Colonic mucosa (tissue), 4 donors: ENCODE measurements at regions not wholly inside any gene's neighbourhood (a gene's known extent, or its start where the extent isn't known, plus 50 kb on each side); places are given as distances from the start of the nearest gene placed in this dataset.

ENCODE experiments used
- DNase-seq: peaks from one replicate; pipeline ENCODE4 v3.0.0-alpha.2; 2020
- H3K27ac ChIP-seq: fragments of 200-600 bp; one replicate; pipeline ENCODE4 v1.8.0; 2021
- H3K27me3 ChIP-seq: fragments of 200-600 bp; one replicate; pipeline ENCODE4 v1.8.0; 2021
- H3K36me3 ChIP-seq: fragments of 200-600 bp; one replicate; pipeline ENCODE4 v1.8.0; 2021
- H3K4me1 ChIP-seq: fragments of 200-600 bp; one replicate; pipeline ENCODE4 v1.8.0; 2021; ENCODE audit warnings: mild to moderate bottlenecking
- H3K4me3 ChIP-seq: fragments of 200-600 bp; one replicate; pipeline ENCODE4 v1.8.0; 2021
- H3K9ac ChIP-seq, 2 donors: one replicate each; pipeline ENCODE4 v1.7.0; 2013; ENCODE audit warnings: control low read depth in 2 of 2, low read depth in 2 of 2, low read length in 2 of 2
- H3K9me3 ChIP-seq: fragments of 200-600 bp; one replicate; pipeline ENCODE4 v1.8.0; 2021
- intact Hi-C: fragments of 100-400 bp; cut with DNase I; formaldehyde crosslinking; loops from one replicate; pipeline ENCODE4 v1.14.1; 2022
- TF ChIP-seq, protein P1 (sequence below): fragments of 200-600 bp; IDR thresholded peaks from one replicate; pipeline ENCODE4 v1.8.0; 2022; ENCODE audit warnings: antibody characterized with exemption, mild to moderate bottlenecking
- donor health status: healthy.
- donor health status: DM: no; HTN: no; CAD: no.
- donor health status: DM: no; HTN: no; CAD: no.

DNA sequence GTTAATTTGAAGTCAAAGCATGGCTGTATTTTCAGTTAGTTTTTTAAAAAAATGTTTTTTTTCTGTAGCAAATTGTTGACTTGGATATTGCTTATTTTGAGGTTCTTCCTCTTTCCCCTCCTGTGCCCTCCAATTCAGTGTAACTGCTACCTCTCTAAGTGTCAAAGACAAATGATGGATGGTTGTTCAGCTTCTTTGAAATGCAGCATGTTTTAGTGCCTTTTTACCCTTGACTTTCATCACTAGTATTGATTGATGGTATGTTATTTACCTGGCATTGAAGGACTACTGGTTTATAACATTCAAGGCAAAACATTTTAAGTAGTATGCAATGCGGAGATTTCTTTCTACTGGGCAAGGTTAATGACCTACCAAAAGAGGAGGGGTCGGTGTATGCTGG is 281.0 kb upstream of the FAT1 start:
- H3K36me3 ChIP-seq, result no peaks in the 10 kb centered on the region
- H3K9ac ChIP-seq, result no peak overlapping the region
- intact Hi-C loops, result no loop called here
- no peak for DNase-seq
- no peaks in the 10 kb centered on the region for H3K27me3 ChIP-seq
- H3K4me3 ChIP-seq, result no peak overlapping the region
- H3K9me3 ChIP-seq, result no peaks in the 10 kb centered on the region
- H3K4me1 ChIP-seq, result no peaks in the 10 kb centered on the region
- H3K27ac ChIP-seq, result no peak overlapping the region
- TF ChIP-seq, protein P1, sequence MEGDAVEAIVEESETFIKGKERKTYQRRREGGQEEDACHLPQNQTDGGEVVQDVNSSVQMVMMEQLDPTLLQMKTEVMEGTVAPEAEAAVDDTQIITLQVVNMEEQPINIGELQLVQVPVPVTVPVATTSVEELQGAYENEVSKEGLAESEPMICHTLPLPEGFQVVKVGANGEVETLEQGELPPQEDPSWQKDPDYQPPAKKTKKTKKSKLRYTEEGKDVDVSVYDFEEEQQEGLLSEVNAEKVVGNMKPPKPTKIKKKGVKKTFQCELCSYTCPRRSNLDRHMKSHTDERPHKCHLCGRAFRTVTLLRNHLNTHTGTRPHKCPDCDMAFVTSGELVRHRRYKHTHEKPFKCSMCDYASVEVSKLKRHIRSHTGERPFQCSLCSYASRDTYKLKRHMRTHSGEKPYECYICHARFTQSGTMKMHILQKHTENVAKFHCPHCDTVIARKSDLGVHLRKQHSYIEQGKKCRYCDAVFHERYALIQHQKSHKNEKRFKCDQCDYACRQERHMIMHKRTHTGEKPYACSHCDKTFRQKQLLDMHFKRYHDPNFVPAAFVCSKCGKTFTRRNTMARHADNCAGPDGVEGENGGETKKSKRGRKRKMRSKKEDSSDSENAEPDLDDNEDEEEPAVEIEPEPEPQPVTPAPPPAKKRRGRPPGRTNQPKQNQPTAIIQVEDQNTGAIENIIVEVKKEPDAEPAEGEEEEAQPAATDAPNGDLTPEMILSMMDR, result no peak

DNA sequence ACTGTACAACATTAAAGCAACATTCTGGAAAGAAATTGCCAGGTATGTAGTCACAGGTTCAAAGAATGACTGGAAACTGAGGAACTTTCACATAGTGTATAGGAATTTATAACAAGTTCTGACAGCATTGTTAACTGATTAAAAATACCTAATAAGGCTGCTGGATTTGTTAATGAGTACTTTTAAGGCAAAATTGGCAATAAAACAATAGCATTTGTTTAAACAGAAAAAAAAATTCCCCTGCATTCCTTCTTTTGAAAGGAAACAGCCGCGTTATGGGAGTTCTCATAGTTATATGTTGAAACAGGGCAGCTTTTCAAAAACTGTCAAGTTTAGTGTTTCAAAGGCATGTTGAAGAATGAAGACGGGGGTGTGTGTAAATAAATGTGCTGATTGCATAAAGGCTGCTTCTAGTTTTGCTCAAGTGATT is 282.5 kb upstream of the FAT1 start:
- H3K9ac ChIP-seq, result no peak overlapping the region
- intact Hi-C loops, result no loop called here
- no peaks in the 10 kb centered on the region for H3K36me3 ChIP-seq
- H3K4me1 ChIP-seq, result no peaks in the 10 kb centered on the region
- no peak overlapping the region for H3K27ac ChIP-seq
- H3K4me3 ChIP-seq, result no peak overlapping the region
- no peaks in the 10 kb centered on the region for H3K9me3 ChIP-seq
- DNase-seq, result no peak
- TF ChIP-seq, protein P1, result no peak
- no peaks in the 10 kb centered on the region for H3K27me3 ChIP-seq

DNA sequence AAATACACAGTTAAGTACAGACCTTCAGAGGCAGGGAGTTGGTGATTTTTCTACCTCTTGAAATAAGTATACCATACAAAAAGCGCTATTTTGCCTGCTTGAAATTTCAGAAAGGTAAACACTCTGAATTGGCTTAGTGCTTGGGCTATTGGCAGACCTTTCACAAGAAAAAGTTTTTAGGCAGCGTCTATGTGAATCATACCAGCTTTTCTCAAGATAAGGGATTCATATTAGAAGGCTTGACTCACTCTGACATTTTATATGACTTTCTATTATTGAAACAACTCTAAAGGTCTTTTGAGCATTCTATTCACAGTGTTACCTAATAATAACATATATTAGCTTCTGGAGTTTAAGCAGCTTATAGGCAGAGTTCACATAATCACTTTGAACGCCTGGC is 286.4 kb upstream of the FAT1 start:
- H3K9ac ChIP-seq, result no peak overlapping the region
- H3K9me3 ChIP-seq, result no peaks in the 10 kb centered on the region
- TF ChIP-seq, protein P1, result no peak
- H3K27me3 ChIP-seq, result no peaks in the 10 kb centered on the region
- no peak overlapping the region for H3K4me3 ChIP-seq
- H3K4me1 ChIP-seq, result no peaks in the 10 kb centered on the region
- H3K27ac ChIP-seq, result no peak overlapping the region
- intact Hi-C loops, result no loop called here
- no peak for DNase-seq
- H3K36me3 ChIP-seq, result no peaks in the 10 kb centered on the region

DNA sequence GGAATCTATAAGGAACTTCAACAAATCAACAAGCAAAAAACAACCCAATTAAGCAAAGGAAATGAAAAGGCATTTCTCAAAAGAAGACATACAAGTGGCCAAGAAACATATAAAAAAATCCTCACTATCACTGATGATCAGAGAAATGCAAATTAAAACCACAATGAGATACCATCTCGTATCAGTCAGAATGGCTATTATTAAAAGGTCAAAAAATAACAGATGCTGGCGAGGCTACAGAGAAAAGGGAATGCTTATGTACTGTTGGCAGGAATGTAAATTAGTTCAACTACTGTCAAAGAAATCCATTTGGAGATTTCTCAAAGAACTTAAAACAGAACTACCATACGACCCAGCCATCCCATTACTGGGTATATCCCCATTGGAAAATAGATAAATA is 292.4 kb upstream of the FAT1 start:
- no peak for DNase-seq
- Histone ChIP-seq H3K36me3 (no peaks in the 10 kb centered on the region), H3K27ac (no peak overlapping the region), H3K9ac (no peak overlapping the region), H3K4me1 (no peaks in the 10 kb centered on the region), H3K27me3 (no peaks in the 10 kb centered on the region), H3K9me3 (no peaks in the 10 kb centered on the region), H3K4me3 (no peak overlapping the region)
- TF ChIP-seq, protein P1, result no peak
- intact Hi-C loops, result no loop called here

DNA sequence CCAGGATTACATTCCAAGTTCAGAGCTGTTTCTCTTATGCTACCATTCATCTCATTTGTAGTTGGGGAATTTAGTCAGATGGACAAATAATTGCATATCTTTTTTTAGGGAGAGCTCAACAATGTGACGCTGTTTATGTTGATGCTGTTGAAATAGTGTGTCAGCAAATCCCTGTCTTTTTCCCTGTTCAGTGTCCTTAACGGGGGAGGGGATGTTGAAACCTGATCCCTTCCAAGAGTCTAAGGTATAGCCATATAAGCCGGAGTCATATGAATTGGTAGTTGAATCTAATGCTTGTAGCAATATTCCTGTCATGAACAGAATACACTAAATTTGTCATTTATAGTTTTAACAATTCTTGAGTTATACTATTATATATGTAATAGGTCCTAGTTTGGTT is 293.5 kb upstream of the FAT1 start:
- Histone ChIP-seq H3K4me1 (no peaks in the 10 kb centered on the region), H3K4me3 (no peak overlapping the region), H3K9ac (no peak overlapping the region), H3K9me3 (no peaks in the 10 kb centered on the region), H3K27me3 (no peaks in the 10 kb centered on the region), H3K27ac (no peak overlapping the region), H3K36me3 (no peaks in the 10 kb centered on the region)
- DNase-seq, result no peak
- TF ChIP-seq, protein P1, result no peak
- intact Hi-C loops, result no loop called here

DNA sequence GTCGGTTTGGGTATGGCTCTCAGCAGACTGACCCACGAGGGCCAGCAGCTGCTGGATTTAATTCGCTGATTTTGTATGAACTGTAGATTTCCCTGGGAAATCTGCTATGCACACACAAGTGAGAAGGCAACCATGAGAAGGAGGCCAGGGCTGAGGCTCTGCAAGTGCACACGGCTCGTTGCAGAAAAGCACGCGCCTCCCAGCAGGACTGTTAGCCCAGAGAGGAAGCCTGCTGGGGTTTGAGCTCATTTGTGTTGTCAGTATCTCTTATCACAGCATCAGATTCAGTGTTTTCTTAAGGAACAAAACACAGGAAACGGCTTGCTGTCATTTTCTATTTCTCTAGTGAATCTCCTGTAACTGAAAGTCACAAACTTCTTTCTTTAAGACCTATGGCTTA is 296.2 kb upstream of the FAT1 start:
- Histone ChIP-seq H3K9ac (no peak overlapping the region), H3K4me1 (no peaks in the 10 kb centered on the region), H3K4me3 (no peak overlapping the region), H3K36me3 (no peaks in the 10 kb centered on the region), H3K27ac (no peak overlapping the region), H3K9me3 (no peaks in the 10 kb centered on the region), H3K27me3 (no peaks in the 10 kb centered on the region)
- intact Hi-C loops, result no loop called here
- no peak for DNase-seq
- TF ChIP-seq, protein P1, result no peak
